GM18505 (cell line): ENCODE measurements at regions not wholly inside any gene's neighbourhood (a gene's known extent, or its start where the extent isn't known, plus 50 kb on each side); places are given as distances from the start of the nearest gene placed in this dataset.
A peak's percentile ranks its signal among the peaks of the same experiment; 100 is the strongest.

Experiments
- ATAC-seq: cut with Tn5 transposase; IDR thresholded peaks from one replicate; pipeline ENCODE4 v1.9.1; 2021; ENCODE audit not compliant: unreplicated experiment
- POLR2A ChIP-seq: IDR thresholded peaks from 4 replicates; pipeline ENCODE4 v1.6.1; 2011; ENCODE audit warnings: borderline replicate concordance; ENCODE audit not compliant: insufficient read depth, insufficient read length; ENCODE audit errors: extremely low read depth

GRCh38 chr17:73989671-73990070 is 213.8 kb upstream of the RPL38 start:
- ATAC-seq: no peak
- TF ChIP-seq POLR2A: no peak

GRCh38 chr17:73990290-73990689 is 213.2 kb upstream of the RPL38 start:
- TF ChIP-seq POLR2A: no peak
- no peak for ATAC-seq

- no peak for ATAC-seq
- TF ChIP-seq POLR2A: no peak
These were observed 212.2 kb upstream of the RPL38 start for GRCh38 chr17:73991260-73991659.

- ATAC-seq: no peak
These were observed 208.5 kb upstream of the RPL38 start for GRCh38 chr17:73994946-73995345.

GRCh38 chr17:73997059-73997458 is 206.4 kb upstream of the RPL38 start:
- no peak for ATAC-seq
- TF ChIP-seq POLR2A: no peak

More at GRCh38 chr17:73994946-73995345, 208.5 kb upstream of the RPL38 start:
- TF ChIP-seq POLR2A: no peak

- no peak for ATAC-seq
- TF ChIP-seq POLR2A: no peak
These were observed 205.2 kb upstream of the RPL38 start for GRCh38 chr17:73998249-73998648.

- no peak for TF ChIP-seq POLR2A
- ATAC-seq: peak; percentile 71
These were observed 204.5 kb upstream of the RPL38 start for GRCh38 chr17:73998653-73999645.

GRCh38 chr17:74001145-74001544 is 202.3 kb upstream of the RPL38 start:
- no peak for ATAC-seq
- no peak for TF ChIP-seq POLR2A

GRCh38 chr17:74002241-74002640 is 201.2 kb upstream of the RPL38 start:
- TF ChIP-seq POLR2A: no peak
- no peak for ATAC-seq

- ATAC-seq: no peak
- TF ChIP-seq POLR2A: no peak
These were observed 199.4 kb upstream of the RPL38 start for GRCh38 chr17:74004056-74004455.

GRCh38 chr17:74005790-74006189 is 197.7 kb upstream of the RPL38 start:
- no peak for ATAC-seq
- TF ChIP-seq POLR2A: no peak

- no peak for TF ChIP-seq POLR2A
- no peak for ATAC-seq
These were observed 197.1 kb upstream of the RPL38 start for GRCh38 chr17:74006371-74006770.

GRCh38 chr17:74008196-74008595 is 195.3 kb upstream of the RPL38 start:
- TF ChIP-seq POLR2A: no peak
- no peak for ATAC-seq

GRCh38 chr17:74009056-74009625 is 194.3 kb upstream of the RPL38 start:
- TF ChIP-seq POLR2A: no peak
- ATAC-seq: no peak
